ENCODE measurements at regions not wholly inside any gene's neighbourhood (a gene's known extent, or its start where the extent isn't known, plus 50 kb on each side); places are given as distances from the start of the nearest gene placed in this dataset.

- intact Hi-C loops (cut with micrococcal nuclease): no loop called here
- Mint-ChIP-seq H3K4me3 (no peak overlapping the region), H3K27ac (no peak overlapping the region), H3K27me3 (ENCODE audit: low read depth in 3 of 3) (peaks cover 0 to 3% (median 0%) of the 10 kb centered on the region in 3 donors), H3K4me1 (peaks cover 13% of the 10 kb centered on the region), H3K9me3 (peaks cover 0 to 6% (median 2%) of the 10 kb centered on the region in 7 donors), H3K36me3 (peaks cover 0 to 4% of the 10 kb centered on the region in 2 donors)
- no peak overlapping the region for H3K4me2 ChIP-seq (replicated peaks; ENCODE audit: extremely low read depth, low read length, poor library complexity, severe bottlenecking)
- H3K9me3 ChIP-seq (replicated peaks in 1 of 2; ENCODE audit: control insufficient read depth in 1 of 2, insufficient read depth in 1 of 2, low read length in 2 of 2): no peaks in the 10 kb centered on the region
- H2AFZ ChIP-seq (ENCODE audit: insufficient read depth, low read depth, low read length, poor library complexity, severe bottlenecking): no peak overlapping the region
- no peak overlapping the region for H3K27ac ChIP-seq (ENCODE audit: low read depth in 1 of 2, low read length in 2 of 2)
- no peaks in the 10 kb centered on the region for H4K20me1 ChIP-seq (ENCODE audit: insufficient read depth, low read length)
- H3K4me3 ChIP-seq (replicated peaks in 1 of 3; ENCODE audit: low read depth in 2 of 3, low read length in 3 of 3): no peak overlapping the region
- 83% methylated on average over 1 of the region's 4 CpGs for WGBS (ENCODE audit: insufficient coverage)
- H3K9ac ChIP-seq (ENCODE audit: insufficient read depth, low read length, poor library complexity, severe bottlenecking): no peak overlapping the region
- TF ChIP-seq CTCF (IDR thresholded peaks at IDR 0.05): no peak
- no peaks in the 10 kb centered on the region for H3K79me2 ChIP-seq (ENCODE audit: insufficient read depth, low read length)
- H3K4me1 ChIP-seq (ENCODE audit: control insufficient read depth in 1 of 2, insufficient read depth in 2 of 2, low read length in 2 of 2): peaks cover 0 to 5% of the 10 kb centered on the region in 2 donors
- H3K36me3 ChIP-seq (replicated peaks in 1 of 2; ENCODE audit: control insufficient read depth in 1 of 2, insufficient read depth in 2 of 2, low read length in 2 of 2): no peaks in the 10 kb centered on the region
- no peak for DNase-seq
- no peaks in the 10 kb centered on the region for H3K27me3 ChIP-seq (ENCODE audit: control insufficient read depth in 2 of 2, insufficient read depth in 2 of 2, low read length in 2 of 2)
Measured at GRCh38 chr10:113282564-113282963, 270.3 kb upstream of the HABP2 start.

GRCh38 chr10:113283189-113283588, 269.7 kb upstream of the HABP2 start:
- peaks cover 0 to 4% (median 0%) of the 10 kb centered on the region in 7 donors for H3K9me3 Mint-ChIP-seq
- H3K4me1 Mint-ChIP-seq: peaks cover 13% of the 10 kb centered on the region
- H4K20me1 ChIP-seq (ENCODE audit: insufficient read depth, low read length): no peaks in the 10 kb centered on the region
- no peak for DNase-seq
- H3K4me3 Mint-ChIP-seq: no peak overlapping the region
- H3K27me3 ChIP-seq (ENCODE audit: control insufficient read depth in 2 of 2, insufficient read depth in 2 of 2, low read length in 2 of 2): no peaks in the 10 kb centered on the region
- whole genome bisulfite sequencing (ENCODE audit: insufficient coverage): 97% methylated on average over 5 of the region's 5 CpGs
- no peak overlapping the region for H3K4me3 ChIP-seq (replicated peaks in 1 of 3; ENCODE audit: low read depth in 2 of 3, low read length in 3 of 3)
- no peak overlapping the region for H2AFZ ChIP-seq (ENCODE audit: insufficient read depth, low read depth, low read length, poor library complexity, severe bottlenecking)
- no peak overlapping the region for H3K27ac Mint-ChIP-seq
- peaks cover 0 to 3% (median 0%) of the 10 kb centered on the region in 3 donors for H3K27me3 Mint-ChIP-seq (ENCODE audit: low read depth in 3 of 3)
- H3K36me3 Mint-ChIP-seq: peaks cover 0 to 3% of the 10 kb centered on the region in 2 donors
- TF ChIP-seq CTCF (IDR thresholded peaks at IDR 0.05): no peak
- no peak overlapping the region for H3K4me2 ChIP-seq (replicated peaks; ENCODE audit: extremely low read depth, low read length, poor library complexity, severe bottlenecking)
- H3K4me1 ChIP-seq (ENCODE audit: control insufficient read depth in 1 of 2, insufficient read depth in 2 of 2, low read length in 2 of 2): peaks cover 0 to 3% of the 10 kb centered on the region in 2 donors
- H3K36me3 ChIP-seq (replicated peaks in 1 of 2; ENCODE audit: control insufficient read depth in 1 of 2, insufficient read depth in 2 of 2, low read length in 2 of 2): no peaks in the 10 kb centered on the region
- no peak overlapping the region for H3K9ac ChIP-seq (ENCODE audit: insufficient read depth, low read length, poor library complexity, severe bottlenecking)
- no peaks in the 10 kb centered on the region for H3K79me2 ChIP-seq (ENCODE audit: insufficient read depth, low read length)
- no peaks in the 10 kb centered on the region for H3K9me3 ChIP-seq (replicated peaks in 1 of 2; ENCODE audit: control insufficient read depth in 1 of 2, insufficient read depth in 1 of 2, low read length in 2 of 2)
- H3K27ac ChIP-seq (ENCODE audit: low read depth in 1 of 2, low read length in 2 of 2): no peak overlapping the region
- intact Hi-C loops (cut with micrococcal nuclease): no loop called here

Measured in CD14-positive monocyte (primary cell).